ENCODE measurements at regions not wholly inside any gene's neighbourhood (a gene's known extent, or its start where the extent isn't known, plus 50 kb on each side); places are given as distances from the start of the nearest gene placed in this dataset.
A peak's percentile ranks its signal among the peaks of the same experiment; 100 is the strongest.

DNA sequence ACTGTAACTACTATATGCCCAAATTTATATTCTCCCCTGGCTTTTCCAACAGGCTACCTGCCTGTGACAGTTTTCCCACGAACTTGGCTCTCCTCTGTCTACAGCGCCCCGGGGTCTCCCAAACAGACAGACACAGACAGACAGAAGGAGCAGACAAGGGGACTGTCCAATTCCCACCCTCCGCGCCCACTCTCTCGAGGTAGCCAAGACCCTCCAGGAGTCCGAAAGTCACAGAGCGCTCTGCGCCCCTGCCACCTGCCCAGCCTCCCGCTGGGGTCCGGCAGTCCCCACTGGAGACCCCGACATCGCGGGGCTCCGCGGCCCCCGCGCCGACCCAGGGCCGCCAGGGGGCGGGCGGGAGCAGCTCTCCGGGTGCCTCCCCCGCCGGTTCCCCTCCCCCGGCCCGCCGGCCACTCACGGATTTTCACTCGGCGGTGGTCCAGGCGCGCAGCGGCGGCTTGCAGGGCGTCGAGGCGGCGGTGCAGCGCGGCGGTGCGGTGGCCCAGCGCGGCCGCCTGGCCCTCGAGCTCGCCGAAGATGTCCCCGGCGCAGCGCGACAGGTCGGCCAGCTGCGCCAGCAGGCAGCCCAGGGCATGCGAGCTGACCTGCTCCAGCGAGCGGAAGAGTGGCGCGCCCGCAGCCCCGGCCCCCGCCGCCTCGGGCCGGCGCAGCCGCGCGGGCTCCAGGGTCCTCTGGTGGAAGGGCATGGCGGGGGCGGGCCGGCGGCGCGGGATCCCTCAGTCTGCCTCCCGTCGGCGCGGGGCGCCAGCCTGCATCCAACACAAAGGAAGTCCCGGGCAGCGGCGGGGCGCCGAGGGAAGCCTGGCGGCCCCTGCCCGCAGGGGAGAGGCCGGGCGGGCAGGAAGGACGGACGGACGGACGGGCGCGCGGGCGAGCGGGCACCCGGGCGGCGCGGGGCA is 81.3 kb upstream of the CCDC28A start (continued):
- TF ChIP-seq, protein P1, sequence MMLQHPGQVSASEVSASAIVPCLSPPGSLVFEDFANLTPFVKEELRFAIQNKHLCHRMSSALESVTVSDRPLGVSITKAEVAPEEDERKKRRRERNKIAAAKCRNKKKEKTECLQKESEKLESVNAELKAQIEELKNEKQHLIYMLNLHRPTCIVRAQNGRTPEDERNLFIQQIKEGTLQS (CRISPR knock-in tag; conservative IDR thresholded peaks at IDR 0.05): no peak
- TF ChIP-seq ZNF416 (CRISPR knock-in tag; IDR thresholded peaks at IDR 0.05) (no peak), ZNF138 (CRISPR knock-in tag; conservative IDR thresholded peaks at IDR 0.05) (no peak), CBFB (CRISPR knock-in tag; IDR thresholded peaks at IDR 0.05; ENCODE audit: low read depth) (no peak), MYBL2 (CRISPR knock-in tag; IDR thresholded peaks at IDR 0.05) (no peak), ELF4 (CRISPR knock-in tag; IDR thresholded peaks at IDR 0.05; ENCODE audit: low read depth) (no peak; the same call in 1 of the 2 replicates), ZNF232 (CRISPR knock-in tag; IDR thresholded peaks at IDR 0.05) (no peak), NFATC4 (CRISPR knock-in tag; IDR thresholded peaks at IDR 0.05) (no peak), TP53 (CRISPR knock-in tag; IDR thresholded peaks at IDR 0.05) (no peak), MXD4 (CRISPR knock-in tag; IDR thresholded peaks at IDR 0.05; ENCODE audit: borderline replicate concordance) (no peak), ZNF263 (CRISPR knock-in tag; IDR thresholded peaks at IDR 0.05; ENCODE audit: low read depth) (no peak), NR1H2 (CRISPR knock-in tag; IDR thresholded peaks at IDR 0.05) (no peak), FOXJ3 (CRISPR knock-in tag; IDR thresholded peaks at IDR 0.05; ENCODE audit: borderline replicate concordance) (no peak)
- TF ChIP-seq, protein P2, sequence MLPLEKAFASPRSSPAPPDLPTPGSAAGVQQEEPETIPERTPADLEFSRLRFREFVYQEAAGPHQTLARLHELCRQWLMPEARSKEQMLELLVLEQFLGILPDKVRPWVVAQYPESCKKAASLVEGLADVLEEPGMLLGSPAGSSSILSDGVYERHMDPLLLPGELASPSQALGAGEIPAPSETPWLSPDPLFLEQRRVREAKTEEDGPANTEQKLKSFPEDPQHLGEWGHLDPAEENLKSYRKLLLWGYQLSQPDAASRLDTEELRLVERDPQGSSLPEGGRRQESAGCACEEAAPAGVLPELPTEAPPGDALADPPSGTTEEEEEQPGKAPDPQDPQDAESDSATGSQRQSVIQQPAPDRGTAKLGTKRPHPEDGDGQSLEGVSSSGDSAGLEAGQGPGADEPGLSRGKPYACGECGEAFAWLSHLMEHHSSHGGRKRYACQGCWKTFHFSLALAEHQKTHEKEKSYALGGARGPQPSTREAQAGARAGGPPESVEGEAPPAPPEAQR (CRISPR knock-in tag; IDR thresholded peaks at IDR 0.05): no peak
- TF ChIP-seq, protein P3, sequence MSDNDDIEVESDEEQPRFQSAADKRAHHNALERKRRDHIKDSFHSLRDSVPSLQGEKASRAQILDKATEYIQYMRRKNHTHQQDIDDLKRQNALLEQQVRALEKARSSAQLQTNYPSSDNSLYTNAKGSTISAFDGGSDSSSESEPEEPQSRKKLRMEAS (CRISPR knock-in tag; IDR thresholded peaks at IDR 0.05): peak; percentile 35; the same call in 1 of the 2 replicates
- TF ChIP-seq, protein P4, sequence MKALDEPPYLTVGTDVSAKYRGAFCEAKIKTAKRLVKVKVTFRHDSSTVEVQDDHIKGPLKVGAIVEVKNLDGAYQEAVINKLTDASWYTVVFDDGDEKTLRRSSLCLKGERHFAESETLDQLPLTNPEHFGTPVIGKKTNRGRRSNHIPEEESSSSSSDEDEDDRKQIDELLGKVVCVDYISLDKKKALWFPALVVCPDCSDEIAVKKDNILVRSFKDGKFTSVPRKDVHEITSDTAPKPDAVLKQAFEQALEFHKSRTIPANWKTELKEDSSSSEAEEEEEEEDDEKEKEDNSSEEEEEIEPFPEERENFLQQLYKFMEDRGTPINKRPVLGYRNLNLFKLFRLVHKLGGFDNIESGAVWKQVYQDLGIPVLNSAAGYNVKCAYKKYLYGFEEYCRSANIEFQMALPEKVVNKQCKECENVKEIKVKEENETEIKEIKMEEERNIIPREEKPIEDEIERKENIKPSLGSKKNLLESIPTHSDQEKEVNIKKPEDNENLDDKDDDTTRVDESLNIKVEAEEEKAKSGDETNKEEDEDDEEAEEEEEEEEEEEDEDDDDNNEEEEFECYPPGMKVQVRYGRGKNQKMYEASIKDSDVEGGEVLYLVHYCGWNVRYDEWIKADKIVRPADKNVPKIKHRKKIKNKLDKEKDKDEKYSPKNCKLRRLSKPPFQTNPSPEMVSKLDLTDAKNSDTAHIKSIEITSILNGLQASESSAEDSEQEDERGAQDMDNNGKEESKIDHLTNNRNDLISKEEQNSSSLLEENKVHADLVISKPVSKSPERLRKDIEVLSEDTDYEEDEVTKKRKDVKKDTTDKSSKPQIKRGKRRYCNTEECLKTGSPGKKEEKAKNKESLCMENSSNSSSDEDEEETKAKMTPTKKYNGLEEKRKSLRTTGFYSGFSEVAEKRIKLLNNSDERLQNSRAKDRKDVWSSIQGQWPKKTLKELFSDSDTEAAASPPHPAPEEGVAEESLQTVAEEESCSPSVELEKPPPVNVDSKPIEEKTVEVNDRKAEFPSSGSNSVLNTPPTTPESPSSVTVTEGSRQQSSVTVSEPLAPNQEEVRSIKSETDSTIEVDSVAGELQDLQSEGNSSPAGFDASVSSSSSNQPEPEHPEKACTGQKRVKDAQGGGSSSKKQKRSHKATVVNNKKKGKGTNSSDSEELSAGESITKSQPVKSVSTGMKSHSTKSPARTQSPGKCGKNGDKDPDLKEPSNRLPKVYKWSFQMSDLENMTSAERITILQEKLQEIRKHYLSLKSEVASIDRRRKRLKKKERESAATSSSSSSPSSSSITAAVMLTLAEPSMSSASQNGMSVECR (CRISPR knock-in tag; IDR thresholded peaks at IDR 0.05; ENCODE audit: borderline replicate concordance): no peak
- TF ChIP-seq, protein P5, sequence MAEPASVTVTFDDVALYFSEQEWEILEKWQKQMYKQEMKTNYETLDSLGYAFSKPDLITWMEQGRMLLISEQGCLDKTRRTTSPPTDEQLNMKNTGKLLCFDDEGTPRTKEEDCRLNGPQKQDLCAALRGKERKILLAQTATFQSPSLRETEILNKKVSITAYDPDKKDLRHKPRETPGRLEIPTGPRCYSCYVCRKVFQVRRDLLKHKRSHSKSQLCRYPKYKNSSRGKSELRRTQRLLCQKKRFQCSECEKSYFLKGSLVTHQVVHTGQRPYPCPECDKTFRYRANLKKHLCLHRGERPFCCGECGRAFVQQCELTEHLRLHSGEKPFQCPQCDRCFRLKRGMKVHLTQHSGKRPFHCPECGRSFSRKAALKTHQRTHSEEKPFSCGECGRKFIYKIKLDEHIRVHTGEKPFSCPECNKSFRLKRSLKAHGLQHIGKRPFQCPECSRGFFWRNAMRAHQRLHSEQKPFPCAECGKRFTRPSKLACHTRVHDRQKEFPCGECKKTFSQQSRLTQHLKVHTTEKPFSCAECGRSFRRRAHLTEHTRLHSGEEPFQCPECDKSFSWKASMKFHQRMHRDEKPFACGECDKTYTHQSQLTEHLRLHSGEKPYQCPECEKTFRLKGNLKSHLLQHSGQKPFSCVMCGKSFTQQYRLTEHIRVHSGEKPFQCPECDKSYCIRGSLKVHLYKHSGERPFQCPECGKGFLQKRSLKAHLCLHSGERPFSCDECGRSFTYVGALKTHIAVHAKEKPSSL (CRISPR knock-in tag; conservative IDR thresholded peaks at IDR 0.05): no peak
- TF ChIP-seq, protein P6, sequence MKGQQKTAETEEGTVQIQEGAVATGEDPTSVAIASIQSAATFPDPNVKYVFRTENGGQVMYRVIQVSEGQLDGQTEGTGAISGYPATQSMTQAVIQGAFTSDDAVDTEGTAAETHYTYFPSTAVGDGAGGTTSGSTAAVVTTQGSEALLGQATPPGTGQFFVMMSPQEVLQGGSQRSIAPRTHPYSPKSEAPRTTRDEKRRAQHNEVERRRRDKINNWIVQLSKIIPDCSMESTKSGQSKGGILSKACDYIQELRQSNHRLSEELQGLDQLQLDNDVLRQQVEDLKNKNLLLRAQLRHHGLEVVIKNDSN (CRISPR knock-in tag; IDR thresholded peaks at IDR 0.05): no peak
- TF ChIP-seq, protein P7, sequence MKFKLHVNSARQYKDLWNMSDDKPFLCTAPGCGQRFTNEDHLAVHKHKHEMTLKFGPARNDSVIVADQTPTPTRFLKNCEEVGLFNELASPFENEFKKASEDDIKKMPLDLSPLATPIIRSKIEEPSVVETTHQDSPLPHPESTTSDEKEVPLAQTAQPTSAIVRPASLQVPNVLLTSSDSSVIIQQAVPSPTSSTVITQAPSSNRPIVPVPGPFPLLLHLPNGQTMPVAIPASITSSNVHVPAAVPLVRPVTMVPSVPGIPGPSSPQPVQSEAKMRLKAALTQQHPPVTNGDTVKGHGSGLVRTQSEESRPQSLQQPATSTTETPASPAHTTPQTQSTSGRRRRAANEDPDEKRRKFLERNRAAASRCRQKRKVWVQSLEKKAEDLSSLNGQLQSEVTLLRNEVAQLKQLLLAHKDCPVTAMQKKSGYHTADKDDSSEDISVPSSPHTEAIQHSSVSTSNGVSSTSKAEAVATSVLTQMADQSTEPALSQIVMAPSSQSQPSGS (CRISPR knock-in tag; IDR thresholded peaks at IDR 0.05; ENCODE audit: borderline replicate concordance, low read depth): no peak
- TF ChIP-seq, protein P8, sequence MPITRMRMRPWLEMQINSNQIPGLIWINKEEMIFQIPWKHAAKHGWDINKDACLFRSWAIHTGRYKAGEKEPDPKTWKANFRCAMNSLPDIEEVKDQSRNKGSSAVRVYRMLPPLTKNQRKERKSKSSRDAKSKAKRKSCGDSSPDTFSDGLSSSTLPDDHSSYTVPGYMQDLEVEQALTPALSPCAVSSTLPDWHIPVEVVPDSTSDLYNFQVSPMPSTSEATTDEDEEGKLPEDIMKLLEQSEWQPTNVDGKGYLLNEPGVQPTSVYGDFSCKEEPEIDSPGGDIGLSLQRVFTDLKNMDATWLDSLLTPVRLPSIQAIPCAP (CRISPR knock-in tag; IDR thresholded peaks at IDR 0.05): no peak
- TF ChIP-seq, protein P9, sequence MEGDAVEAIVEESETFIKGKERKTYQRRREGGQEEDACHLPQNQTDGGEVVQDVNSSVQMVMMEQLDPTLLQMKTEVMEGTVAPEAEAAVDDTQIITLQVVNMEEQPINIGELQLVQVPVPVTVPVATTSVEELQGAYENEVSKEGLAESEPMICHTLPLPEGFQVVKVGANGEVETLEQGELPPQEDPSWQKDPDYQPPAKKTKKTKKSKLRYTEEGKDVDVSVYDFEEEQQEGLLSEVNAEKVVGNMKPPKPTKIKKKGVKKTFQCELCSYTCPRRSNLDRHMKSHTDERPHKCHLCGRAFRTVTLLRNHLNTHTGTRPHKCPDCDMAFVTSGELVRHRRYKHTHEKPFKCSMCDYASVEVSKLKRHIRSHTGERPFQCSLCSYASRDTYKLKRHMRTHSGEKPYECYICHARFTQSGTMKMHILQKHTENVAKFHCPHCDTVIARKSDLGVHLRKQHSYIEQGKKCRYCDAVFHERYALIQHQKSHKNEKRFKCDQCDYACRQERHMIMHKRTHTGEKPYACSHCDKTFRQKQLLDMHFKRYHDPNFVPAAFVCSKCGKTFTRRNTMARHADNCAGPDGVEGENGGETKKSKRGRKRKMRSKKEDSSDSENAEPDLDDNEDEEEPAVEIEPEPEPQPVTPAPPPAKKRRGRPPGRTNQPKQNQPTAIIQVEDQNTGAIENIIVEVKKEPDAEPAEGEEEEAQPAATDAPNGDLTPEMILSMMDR (IDR thresholded peaks at IDR 0.05): peak; percentile 79
- TF ChIP-seq, protein P10, sequence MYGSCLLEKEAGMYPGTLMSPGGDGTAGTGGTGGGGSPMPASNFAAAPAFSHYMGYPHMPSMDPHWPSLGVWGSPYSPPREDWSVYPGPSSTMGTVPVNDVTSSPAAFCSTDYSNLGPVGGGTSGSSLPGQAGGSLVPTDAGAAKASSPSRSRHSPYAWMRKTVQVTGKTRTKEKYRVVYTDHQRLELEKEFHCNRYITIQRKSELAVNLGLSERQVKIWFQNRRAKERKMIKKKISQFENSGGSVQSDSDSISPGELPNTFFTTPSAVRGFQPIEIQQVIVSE (CRISPR knock-in tag; IDR thresholded peaks at IDR 0.05; ENCODE audit: borderline replicate concordance): no peak

Measured in WTC11 (cell line).